ENCODE measurements at regions not wholly inside any gene's neighbourhood (a gene's known extent, or its start where the extent isn't known, plus 50 kb on each side); places are given as distances from the start of the nearest gene placed in this dataset.

- peak; percentile 96 for DNase-seq
Measured at GRCh38 chr4:77662396-77662795, 56.8 kb downstream of the CXCL13 start.

All from NCI-H510A treated with DMSO at 0.1 percent for 48 hours (cell line).